Keratinocyte (primary cell): ENCODE measurements at regions not wholly inside any gene's neighbourhood (a gene's known extent, or its start where the extent isn't known, plus 50 kb on each side); places are given as distances from the start of the nearest gene placed in this dataset.
"Not testable (repeated sequence)": the region's sequence is repeated elsewhere in the genome, so short reads cannot be mapped to it uniquely, and the experiment has no call there.

Experiments
- DNase-seq: peaks from one replicate; pipeline ENCODE4 v3.0.0-alpha.2; 2011; ENCODE audit warnings: low read depth, missing footprints, low spot score
- FAIRE-seq: peaks from 2 replicates; lab custom pipeline; 2011; peaks lifted over from hg19 to GRCh38; lab: Jason Lieb, UNC
- H2AFZ ChIP-seq: 2 replicates; pipeline ENCODE4 v1.6.0; 2012; ENCODE audit warnings: low read length, control low read depth, inconsistent platforms; ENCODE audit not compliant: control insufficient read depth
- H3K27ac ChIP-seq: 2 replicates; pipeline ENCODE4 v1.5.1; 2011; ENCODE audit warnings: low read length; ENCODE audit not compliant: control insufficient read depth, insufficient read depth
- H3K27me3 ChIP-seq: 3 replicates; pipeline ENCODE4 v1.6.0; 2011; ENCODE audit warnings: low read length; ENCODE audit not compliant: control insufficient read depth, insufficient read depth; ENCODE audit errors: extremely low read depth
- H3K36me3 ChIP-seq, 2 experiments: 2 replicates in 1 of 2; 3 replicates in 1 of 2; pipeline ENCODE4 v1.5.1; 2011; ENCODE audit warnings: low read length in 2 of 2, mild to moderate bottlenecking in 1 of 2; ENCODE audit not compliant: control insufficient read depth in 2 of 2, insufficient read depth in 2 of 2; ENCODE audit errors: extremely low read depth in 1 of 2
- H3K4me1 ChIP-seq: 3 replicates; pipeline ENCODE4 v1.5.1; 2011; ENCODE audit warnings: low read length; ENCODE audit not compliant: control insufficient read depth, insufficient read depth; ENCODE audit errors: extremely low read depth
- H3K4me2 ChIP-seq: 3 replicates; pipeline ENCODE4 v1.6.0; 2011; ENCODE audit warnings: low read depth, low read length; ENCODE audit not compliant: control insufficient read depth, insufficient read depth; ENCODE audit errors: extremely low read depth
- H3K4me3 ChIP-seq, 3 experiments: fragments of 200-600 bp in 1 of 3; sonication (generic) in 1 of 3; 2 replicates in 2 of 3; 3 replicates in 1 of 3; pipeline ENCODE4 v1.5.1; 2011 to 2016; ENCODE audit warnings: low read length in 3 of 3, mild to moderate bottlenecking in 3 of 3, control low read depth in 2 of 3, inconsistent platforms in 1 of 3, low read depth in 1 of 3, mixed read lengths in 1 of 3, mixed run types in 1 of 3, moderate library complexity in 1 of 3; ENCODE audit not compliant: control insufficient read depth in 2 of 3, insufficient read depth in 2 of 3; ENCODE audit errors: extremely low read depth in 1 of 3
- H3K79me2 ChIP-seq: 2 replicates; pipeline ENCODE4 v1.6.0; 2012; ENCODE audit warnings: low read length; ENCODE audit not compliant: control insufficient read depth, insufficient read depth
- H3K9ac ChIP-seq: 3 replicates; pipeline ENCODE4 v1.6.0; 2011; ENCODE audit warnings: low read length; ENCODE audit not compliant: control insufficient read depth, insufficient read depth; ENCODE audit errors: extremely low read depth
- H3K9me1 ChIP-seq: 3 replicates; pipeline ENCODE4 v1.6.0; 2011; ENCODE audit warnings: low read length; ENCODE audit not compliant: control insufficient read depth, insufficient read depth; ENCODE audit errors: extremely low read depth
- H3K9me3 ChIP-seq: 2 replicates; pipeline ENCODE4 v1.5.1; 2012; ENCODE audit warnings: low read depth, low read length; ENCODE audit not compliant: control insufficient read depth
- H4K20me1 ChIP-seq: 3 replicates; pipeline ENCODE4 v1.6.0; 2011; ENCODE audit warnings: low read length; ENCODE audit not compliant: control insufficient read depth, insufficient read depth; ENCODE audit errors: extremely low read depth
- EZH2 ChIP-seq: IDR thresholded peaks from one replicate; pipeline ENCODE4 v1.6.1; 2012; ENCODE audit warnings: inconsistent platforms, mild to moderate bottlenecking, low read length, moderate library complexity
- dilution Hi-C: fragments of 300-500 bp; cut with MboI; formaldehyde crosslinking; loops from one replicate; pipeline ENCODE4 v1.7.0; 2020; ENCODE audit warnings: low sequenced_read_pairs; ENCODE audit not compliant: extremely low pct_ligation_motif_present
- TF ChIP-seq, protein P1 (sequence below), 3 experiments: IDR thresholded peaks in 1 of 3; conservative IDR thresholded peaks in 1 of 3; optimal IDR thresholded peaks in 1 of 3; 2 replicates in 2 of 3; 3 replicates in 1 of 3; pipeline versions ENCODE3 to v1.5.1; 2011; ENCODE audit warnings: low read length in 3 of 3, mild to moderate bottlenecking in 3 of 3, moderate library complexity in 2 of 3, control low read depth in 1 of 3, inconsistent platforms in 1 of 3; ENCODE audit not compliant: insufficient read depth in 2 of 3; ENCODE audit errors: extremely low read depth in 1 of 3

DNA sequence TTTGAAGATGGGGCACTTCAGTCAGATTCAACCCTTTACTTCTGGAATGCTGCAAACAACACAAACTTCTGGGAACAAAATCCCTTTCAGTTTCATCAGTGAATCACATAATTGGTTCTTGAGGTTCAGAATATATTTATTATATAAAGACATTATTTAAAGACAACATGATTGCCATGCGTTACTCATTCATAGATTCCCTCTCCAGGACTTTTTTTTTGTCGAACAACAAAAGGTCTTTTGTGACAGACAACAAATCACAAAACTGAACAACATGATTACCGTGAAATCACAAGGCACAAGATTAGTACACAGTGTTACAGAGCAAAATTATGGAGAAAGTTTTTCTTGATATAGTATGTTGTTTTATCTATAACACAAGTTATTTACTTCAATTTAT is 1815.0 kb downstream of the NCAM2 start:
- no peaks in the 10 kb centered on the region for H3K9me3 ChIP-seq
- H4K20me1 ChIP-seq: no peaks in the 10 kb centered on the region
- no peak overlapping the region for H3K4me3 ChIP-seq
- no peak overlapping the region for H3K27ac ChIP-seq
- DNase-seq (no peak), FAIRE-seq (no peak)
- TF ChIP-seq, protein P1, sequence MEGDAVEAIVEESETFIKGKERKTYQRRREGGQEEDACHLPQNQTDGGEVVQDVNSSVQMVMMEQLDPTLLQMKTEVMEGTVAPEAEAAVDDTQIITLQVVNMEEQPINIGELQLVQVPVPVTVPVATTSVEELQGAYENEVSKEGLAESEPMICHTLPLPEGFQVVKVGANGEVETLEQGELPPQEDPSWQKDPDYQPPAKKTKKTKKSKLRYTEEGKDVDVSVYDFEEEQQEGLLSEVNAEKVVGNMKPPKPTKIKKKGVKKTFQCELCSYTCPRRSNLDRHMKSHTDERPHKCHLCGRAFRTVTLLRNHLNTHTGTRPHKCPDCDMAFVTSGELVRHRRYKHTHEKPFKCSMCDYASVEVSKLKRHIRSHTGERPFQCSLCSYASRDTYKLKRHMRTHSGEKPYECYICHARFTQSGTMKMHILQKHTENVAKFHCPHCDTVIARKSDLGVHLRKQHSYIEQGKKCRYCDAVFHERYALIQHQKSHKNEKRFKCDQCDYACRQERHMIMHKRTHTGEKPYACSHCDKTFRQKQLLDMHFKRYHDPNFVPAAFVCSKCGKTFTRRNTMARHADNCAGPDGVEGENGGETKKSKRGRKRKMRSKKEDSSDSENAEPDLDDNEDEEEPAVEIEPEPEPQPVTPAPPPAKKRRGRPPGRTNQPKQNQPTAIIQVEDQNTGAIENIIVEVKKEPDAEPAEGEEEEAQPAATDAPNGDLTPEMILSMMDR (optimal IDR thresholded peaks at IDR 0.05 in 1 of 3, IDR thresholded peaks at IDR 0.05 in 1 of 3, conservative IDR thresholded peaks at IDR 0.05 in 1 of 3; ENCODE audit: extremely low read depth in 1 of 3, insufficient read depth in 2 of 3, low read length in 3 of 3): no peak
- TF ChIP-seq EZH2: no peak
- no peaks in the 10 kb centered on the region for H3K4me1 ChIP-seq
- no peaks in the 10 kb centered on the region for H3K27me3 ChIP-seq
- H3K9ac ChIP-seq: no peak overlapping the region
- H3K9me1 ChIP-seq: no peaks in the 10 kb centered on the region
- no peaks in the 10 kb centered on the region for H3K79me2 ChIP-seq
- no peaks in the 10 kb centered on the region for H3K36me3 ChIP-seq
- H3K4me2 ChIP-seq: no peak overlapping the region
- no peak overlapping the region for H2AFZ ChIP-seq
- dilution Hi-C loops: no loop called here

DNA sequence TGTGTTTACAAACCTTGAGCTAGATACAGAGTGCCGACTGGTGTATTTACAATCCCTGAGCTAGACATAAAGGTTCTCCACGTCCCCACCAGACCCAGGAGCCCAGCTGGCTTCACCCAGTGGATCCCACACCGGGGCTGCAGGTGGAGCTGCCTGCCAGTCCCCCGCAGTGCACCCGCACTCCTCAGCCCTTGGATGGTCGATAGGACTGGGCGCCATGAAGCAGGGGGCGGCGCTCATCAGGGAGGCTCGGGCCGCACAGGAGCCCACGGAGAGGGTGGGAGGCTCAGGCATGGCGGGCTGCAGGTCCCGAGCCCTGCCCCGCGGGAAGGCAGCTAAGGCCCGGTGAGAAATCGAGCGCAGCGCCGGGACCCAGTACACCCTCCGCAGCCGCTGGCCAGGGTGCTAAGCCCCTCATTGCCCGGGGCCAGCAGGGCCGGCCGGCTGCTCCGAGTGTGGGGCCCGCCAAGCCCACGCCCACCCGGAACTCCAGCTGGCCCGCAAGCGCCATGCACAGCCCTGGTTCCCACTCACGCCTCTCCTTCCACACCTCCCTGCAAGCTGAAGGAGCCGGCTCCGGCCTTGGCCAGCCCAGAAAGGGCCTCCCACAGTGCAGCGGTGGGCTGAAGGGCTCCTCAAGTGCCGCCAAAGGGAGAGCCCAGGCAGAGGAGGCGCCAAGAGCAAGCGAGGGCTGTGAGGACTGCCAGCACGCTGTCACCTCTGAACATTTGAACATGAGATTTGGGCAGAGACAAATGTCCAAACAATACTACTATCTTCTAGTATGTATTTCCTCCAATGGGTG is 1820.7 kb downstream of the NCAM2 start:
- H3K27me3 ChIP-seq, FAIRE-seq, H3K4me1 ChIP-seq, H2AFZ ChIP-seq, dilution Hi-C loops, H3K36me3 ChIP-seq, H4K20me1 ChIP-seq, H3K9me1 ChIP-seq, H3K79me2 ChIP-seq, H3K4me2 ChIP-seq, H3K4me3 ChIP-seq, H3K9ac ChIP-seq, H3K27ac ChIP-seq, DNase-seq, H3K9me3 ChIP-seq: not testable (repeated sequence)

DNA sequence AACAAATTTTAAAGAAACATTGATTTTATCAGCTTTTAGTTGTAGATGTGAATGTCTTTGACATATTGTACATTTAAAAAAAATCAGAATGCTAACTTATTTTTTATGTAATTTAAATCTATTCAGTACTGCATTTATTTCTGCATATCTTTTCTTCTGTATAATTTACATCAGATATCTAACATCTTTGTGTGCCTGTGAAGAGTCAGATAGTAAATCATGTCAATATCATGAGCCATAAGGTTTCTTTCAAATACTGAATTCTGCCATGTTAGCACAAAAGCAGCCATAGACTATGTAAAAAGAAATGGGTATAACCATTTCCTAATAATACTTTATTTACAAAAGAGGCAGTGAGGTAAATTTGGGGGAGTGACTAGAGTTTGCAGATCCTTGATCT is 1829.2 kb downstream of the NCAM2 start:
- no peak for FAIRE-seq
- Histone ChIP-seq H3K36me3 (no peaks in the 10 kb centered on the region), H3K9ac (no peak overlapping the region), H3K27ac (no peak overlapping the region), H2AFZ (no peak overlapping the region), H3K9me3 (no peaks in the 10 kb centered on the region), H3K9me1 (no peaks in the 10 kb centered on the region), H3K79me2 (no peaks in the 10 kb centered on the region), H3K4me3 (no peak overlapping the region), H3K27me3 (no peaks in the 10 kb centered on the region), H3K4me1 (no peaks in the 10 kb centered on the region), H3K4me2 (no peak overlapping the region), H4K20me1 (no peaks in the 10 kb centered on the region)
- TF ChIP-seq, protein P1 (optimal IDR thresholded peaks at IDR 0.05 in 1 of 3, IDR thresholded peaks at IDR 0.05 in 1 of 3, conservative IDR thresholded peaks at IDR 0.05 in 1 of 3; ENCODE audit: extremely low read depth in 1 of 3, insufficient read depth in 2 of 3, low read length in 3 of 3): no peak
- TF ChIP-seq EZH2: no peak
- dilution Hi-C loops: no loop called here
- DNase-seq: no peak
